ENCODE measurements at regions not wholly inside any gene's neighbourhood (a gene's known extent, or its start where the extent isn't known, plus 50 kb on each side); places are given as distances from the start of the nearest gene placed in this dataset.

DNA sequence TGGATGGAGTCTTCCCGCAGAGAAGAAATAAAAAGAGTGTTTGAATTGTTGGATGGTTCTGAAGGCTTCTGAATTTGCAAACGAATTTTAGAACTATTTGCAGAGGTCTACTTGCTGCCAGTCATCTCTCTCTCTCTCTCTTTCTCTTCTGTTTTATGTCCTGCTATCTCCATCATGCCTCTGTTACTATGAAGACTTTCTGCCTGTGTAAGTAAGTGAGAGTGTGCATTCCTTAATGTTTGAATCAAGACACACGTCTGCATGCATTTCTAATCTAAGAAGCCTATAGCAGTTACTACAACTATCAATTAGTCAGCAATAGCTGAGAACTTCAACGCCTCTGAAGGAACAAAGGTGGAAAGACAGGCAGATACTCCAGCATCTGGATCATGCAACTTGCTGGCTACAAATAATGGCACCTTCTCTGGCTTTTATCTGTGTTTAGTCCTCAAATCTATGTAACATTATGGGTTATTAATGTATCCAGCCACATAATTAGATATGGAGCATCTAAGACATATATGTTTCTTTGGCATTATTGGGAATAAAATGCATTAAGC lies 191.5 kb upstream of the BLID start:
- TF ChIP-seq, protein P1, sequence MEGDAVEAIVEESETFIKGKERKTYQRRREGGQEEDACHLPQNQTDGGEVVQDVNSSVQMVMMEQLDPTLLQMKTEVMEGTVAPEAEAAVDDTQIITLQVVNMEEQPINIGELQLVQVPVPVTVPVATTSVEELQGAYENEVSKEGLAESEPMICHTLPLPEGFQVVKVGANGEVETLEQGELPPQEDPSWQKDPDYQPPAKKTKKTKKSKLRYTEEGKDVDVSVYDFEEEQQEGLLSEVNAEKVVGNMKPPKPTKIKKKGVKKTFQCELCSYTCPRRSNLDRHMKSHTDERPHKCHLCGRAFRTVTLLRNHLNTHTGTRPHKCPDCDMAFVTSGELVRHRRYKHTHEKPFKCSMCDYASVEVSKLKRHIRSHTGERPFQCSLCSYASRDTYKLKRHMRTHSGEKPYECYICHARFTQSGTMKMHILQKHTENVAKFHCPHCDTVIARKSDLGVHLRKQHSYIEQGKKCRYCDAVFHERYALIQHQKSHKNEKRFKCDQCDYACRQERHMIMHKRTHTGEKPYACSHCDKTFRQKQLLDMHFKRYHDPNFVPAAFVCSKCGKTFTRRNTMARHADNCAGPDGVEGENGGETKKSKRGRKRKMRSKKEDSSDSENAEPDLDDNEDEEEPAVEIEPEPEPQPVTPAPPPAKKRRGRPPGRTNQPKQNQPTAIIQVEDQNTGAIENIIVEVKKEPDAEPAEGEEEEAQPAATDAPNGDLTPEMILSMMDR (IDR thresholded peaks at IDR 0.05): no peak
- TF ChIP-seq POLR2A (IDR thresholded peaks at IDR 0.05): no peak
